WI38 (cell line): ENCODE measurements at regions not wholly inside any gene's neighbourhood (a gene's known extent, or its start where the extent isn't known, plus 50 kb on each side); places are given as distances from the start of the nearest gene placed in this dataset.

Source experiments
- H3K4me3 ChIP-seq: 2 replicates; pipeline ENCODE4 v1.5.1; 2011; ENCODE audit warnings: low read depth, mild to moderate bottlenecking, control low read depth, low read length
- TF ChIP-seq, protein P1 (sequence below): IDR thresholded peaks from 2 replicates; pipeline ENCODE4 v1.5.1; 2012; ENCODE audit warnings: low read depth, mild to moderate bottlenecking, control low read depth, low read length

DNA sequence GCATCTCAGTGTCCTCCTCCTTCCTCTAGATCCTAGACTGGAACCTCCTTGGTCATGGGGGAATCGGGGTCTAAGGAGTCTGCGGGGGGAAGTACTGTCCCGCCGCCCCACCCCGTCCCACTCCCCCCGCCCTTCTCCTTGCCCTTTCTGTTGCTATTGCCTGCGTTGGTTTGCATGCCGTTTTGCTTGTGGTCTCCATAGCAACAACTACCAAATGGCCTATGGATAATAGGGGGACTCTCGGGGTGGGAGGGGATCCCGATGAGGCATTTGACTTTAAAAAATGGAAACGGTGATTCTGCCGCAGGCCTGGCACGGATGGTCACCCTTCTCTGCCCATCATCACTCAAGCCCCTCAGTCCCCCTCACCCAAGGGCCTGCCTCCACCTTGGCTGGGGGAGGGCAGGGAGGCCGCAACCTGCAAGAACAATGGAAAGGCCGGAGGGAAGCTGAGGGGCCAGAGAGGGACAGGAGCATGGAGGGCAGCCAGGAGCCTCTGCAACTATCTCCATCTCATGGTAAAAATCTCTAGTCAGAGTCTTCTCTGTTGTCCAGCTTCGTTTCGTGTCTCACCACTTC, 231.4 kb upstream of the TNRC6C start:
- no peak overlapping the region for H3K4me3 ChIP-seq
- TF ChIP-seq, protein P1, sequence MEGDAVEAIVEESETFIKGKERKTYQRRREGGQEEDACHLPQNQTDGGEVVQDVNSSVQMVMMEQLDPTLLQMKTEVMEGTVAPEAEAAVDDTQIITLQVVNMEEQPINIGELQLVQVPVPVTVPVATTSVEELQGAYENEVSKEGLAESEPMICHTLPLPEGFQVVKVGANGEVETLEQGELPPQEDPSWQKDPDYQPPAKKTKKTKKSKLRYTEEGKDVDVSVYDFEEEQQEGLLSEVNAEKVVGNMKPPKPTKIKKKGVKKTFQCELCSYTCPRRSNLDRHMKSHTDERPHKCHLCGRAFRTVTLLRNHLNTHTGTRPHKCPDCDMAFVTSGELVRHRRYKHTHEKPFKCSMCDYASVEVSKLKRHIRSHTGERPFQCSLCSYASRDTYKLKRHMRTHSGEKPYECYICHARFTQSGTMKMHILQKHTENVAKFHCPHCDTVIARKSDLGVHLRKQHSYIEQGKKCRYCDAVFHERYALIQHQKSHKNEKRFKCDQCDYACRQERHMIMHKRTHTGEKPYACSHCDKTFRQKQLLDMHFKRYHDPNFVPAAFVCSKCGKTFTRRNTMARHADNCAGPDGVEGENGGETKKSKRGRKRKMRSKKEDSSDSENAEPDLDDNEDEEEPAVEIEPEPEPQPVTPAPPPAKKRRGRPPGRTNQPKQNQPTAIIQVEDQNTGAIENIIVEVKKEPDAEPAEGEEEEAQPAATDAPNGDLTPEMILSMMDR, result no peak

GRCh38 chr17:77728474-77728795, 230.1 kb upstream of the TNRC6C start:
- no peak overlapping the region for H3K4me3 ChIP-seq
- TF ChIP-seq, protein P1, result no peak

GRCh38 chr17:77728871-77729270, 229.6 kb upstream of the TNRC6C start:
- TF ChIP-seq, protein P1, result no peak
- no peak overlapping the region for H3K4me3 ChIP-seq

GRCh38 chr17:77729587-77729986, 228.9 kb upstream of the TNRC6C start:
- TF ChIP-seq, protein P1, result no peak
- H3K4me3 ChIP-seq, result no peak overlapping the region

DNA sequence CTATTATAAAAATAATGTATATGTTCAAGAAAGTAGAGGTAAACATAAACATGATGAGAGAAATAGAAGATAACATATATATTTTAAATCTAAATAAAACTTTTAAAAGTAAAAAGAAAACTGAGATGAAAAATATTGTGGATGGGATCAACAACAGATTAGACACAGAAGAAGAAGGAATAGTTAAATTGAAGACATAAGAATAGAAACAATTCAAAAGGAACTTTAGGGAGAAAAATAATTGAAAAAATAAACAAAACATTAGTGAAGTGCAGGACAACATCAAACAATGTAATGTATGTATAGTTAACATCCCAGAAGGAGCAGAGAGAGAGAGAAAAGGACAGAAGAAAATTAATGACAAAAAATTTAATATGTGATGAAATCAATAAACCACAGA, 228.1 kb upstream of the TNRC6C start:
- H3K4me3 ChIP-seq, result no peak overlapping the region
- TF ChIP-seq, protein P1, result no peak

DNA sequence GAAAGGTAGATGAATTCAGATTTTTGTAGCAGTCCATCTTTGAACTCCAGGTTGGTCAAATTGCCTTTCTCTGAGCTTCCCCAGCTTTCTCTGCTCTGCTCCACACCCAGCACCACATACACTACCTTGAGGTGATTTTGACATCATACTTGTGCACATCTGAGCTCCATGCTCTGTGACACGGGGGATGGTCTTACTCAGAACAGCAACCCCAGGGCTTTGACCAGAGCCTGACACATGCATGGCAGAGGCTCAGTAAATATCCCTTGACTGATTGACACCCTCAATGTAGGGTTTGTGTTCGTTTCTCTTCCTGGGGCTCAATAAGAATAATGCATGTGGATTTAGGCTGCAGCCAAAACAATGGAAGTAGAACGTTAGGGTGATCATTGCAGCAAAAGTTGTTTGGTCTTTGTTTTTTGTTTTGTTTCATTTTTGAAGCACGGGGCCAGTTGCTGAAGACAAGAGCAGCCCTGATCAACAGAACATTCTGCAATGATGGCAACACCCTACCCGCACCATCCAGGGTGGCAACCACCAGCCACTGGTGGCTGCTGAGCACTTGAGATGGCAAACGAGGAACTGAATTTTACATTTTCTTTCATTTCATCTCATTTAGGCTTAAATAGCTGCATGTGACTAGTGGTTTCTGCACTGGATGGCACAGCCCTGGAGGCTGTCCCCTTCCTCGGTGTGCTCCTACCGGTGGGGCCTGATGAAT, 224.8 kb upstream of the TNRC6C start:
- TF ChIP-seq, protein P1, result no peak
- H3K4me3 ChIP-seq, result no peak overlapping the region

DNA sequence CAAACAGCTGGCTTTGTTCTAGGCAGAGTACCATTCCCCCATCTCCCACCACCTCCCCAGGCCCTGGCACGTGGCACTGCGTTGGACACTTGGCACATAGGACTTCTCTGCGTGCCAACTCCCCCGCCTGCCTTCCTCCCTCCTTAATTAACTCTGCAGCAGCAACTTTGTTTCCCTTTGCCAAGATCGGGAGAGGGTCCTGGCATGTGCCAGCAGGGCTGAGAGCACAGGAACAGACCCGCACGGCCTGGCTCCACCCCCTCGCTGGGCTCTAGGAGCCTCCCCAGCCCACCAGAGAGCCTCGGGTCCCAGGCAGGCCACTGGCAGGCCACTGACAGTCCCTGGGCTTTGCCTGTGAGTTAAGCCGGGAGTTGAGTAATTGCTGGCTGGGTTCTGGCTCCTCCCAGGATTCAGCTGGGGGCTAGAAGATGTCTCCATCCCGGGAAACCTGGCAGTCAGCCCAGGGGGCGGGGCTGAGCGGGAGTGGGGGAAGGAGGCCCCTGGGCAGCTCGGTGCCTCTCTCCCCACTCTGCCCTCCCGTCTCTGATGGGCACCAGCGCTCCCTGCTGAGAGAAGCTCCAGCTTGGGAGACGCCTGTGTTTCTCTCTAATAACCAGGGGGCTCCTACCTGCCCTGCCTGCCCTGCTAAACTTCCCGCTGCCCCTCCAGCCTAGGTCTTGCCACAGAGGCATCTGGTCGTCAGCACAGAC, 224.0 kb upstream of the TNRC6C start:
- H3K4me3 ChIP-seq, result no peak overlapping the region
- TF ChIP-seq, protein P1, result no peak
